Activated CD8-positive, alpha-beta T cell treated with anti-CD3 and anti-CD28 coated beads for 36 hours (primary cell): ENCODE measurements at regions not wholly inside any gene's neighbourhood (a gene's known extent, or its start where the extent isn't known, plus 50 kb on each side); places are given as distances from the start of the nearest gene placed in this dataset.

Experiments used
- ATAC-seq: fragments of 200-7000 bp; cut with Tn5 transposase; one replicate; pipeline ENCODE4 v1.10.0; 2021; ENCODE audit warnings: mild to moderate bottlenecking, moderate library complexity
- CTCF ChIA-PET: fragments of 350-600 bp; sonication (Branson Sonifier 250); formaldehyde crosslinking; loops from one replicate; lab custom pipeline; 2021; ENCODE audit warnings: antibody characterized with exemption; lab: Charles Lee
- POLR2A ChIA-PET: fragments of 350-600 bp; sonication (Branson Sonifier 250); formaldehyde crosslinking; loops from one replicate; lab custom pipeline; 2021; ENCODE audit warnings: antibody characterized with exemption; lab: Charles Lee
- DNase-seq: peaks from one replicate; pipeline ENCODE4 v3.0.0-alpha.2; 2020
- H3K27ac Mint-ChIP-seq: one replicate; pipeline ENCODE4 v1.8.0; 2021; ENCODE audit warnings: mild to moderate bottlenecking, mixed read lengths
- H3K27me3 Mint-ChIP-seq: one replicate; pipeline ENCODE4 v1.8.0; 2021; ENCODE audit warnings: mixed read lengths
- H3K36me3 Mint-ChIP-seq: one replicate; pipeline ENCODE4 v1.8.0; 2021; ENCODE audit warnings: low read depth, mixed read lengths
- H3K4me1 Mint-ChIP-seq: one replicate; pipeline ENCODE4 v1.8.0; 2021; ENCODE audit warnings: low read depth, mixed read lengths
- H3K4me3 Mint-ChIP-seq: one replicate; pipeline ENCODE4 v1.8.0; 2021; ENCODE audit warnings: mild to moderate bottlenecking, moderate library complexity, mixed read lengths
- H3K9me3 Mint-ChIP-seq: one replicate; pipeline ENCODE4 v1.8.0; 2021; ENCODE audit warnings: mixed read lengths
- CTCF ChIP-seq: fragments of 200-600 bp; IDR thresholded peaks from one replicate; pipeline ENCODE4 v1.8.0; 2022; ENCODE audit warnings: antibody characterized with exemption, mild to moderate bottlenecking
- intact Hi-C: fragments of 100-400 bp; cut with micrococcal nuclease; formaldehyde crosslinking; loops from one replicate; pipeline ENCODE4 v1.10.0; 2022

- intact Hi-C loops: no loop called here
- no peak for TF ChIP-seq CTCF
- Mint-ChIP-seq H3K4me1 (no peaks in the 10 kb centered on the region), H3K4me3 (no peak overlapping the region), H3K9me3 (no peaks in the 10 kb centered on the region), H3K27ac (no peak overlapping the region), H3K27me3 (no peaks in the 10 kb centered on the region), H3K36me3 (no peaks in the 10 kb centered on the region)
- DNase-seq (no peak), ATAC-seq (no peak)
- POLR2A ChIA-PET: no interaction called here
- CTCF ChIA-PET: no interaction called here
These were observed 357.8 kb upstream of the MKI67 start for GRCh38 chr10:128484041-128484440.

GRCh38 chr10:128485701-128486235 is 359.5 kb upstream of the MKI67 start:
- no peak for ATAC-seq
- no peak for DNase-seq
- Mint-ChIP-seq H3K36me3 (no peaks in the 10 kb centered on the region), H3K27ac (no peak overlapping the region), H3K4me1 (no peaks in the 10 kb centered on the region), H3K27me3 (no peaks in the 10 kb centered on the region), H3K4me3 (no peak overlapping the region), H3K9me3 (no peaks in the 10 kb centered on the region)
- intact Hi-C loops: no loop called here
- TF ChIP-seq CTCF: no peak
- ChIA-PET POLR2A (no interaction called here), CTCF (no interaction called here)

- no peaks in the 10 kb centered on the region for H3K4me1 Mint-ChIP-seq
- TF ChIP-seq CTCF: no peak
- H3K36me3 Mint-ChIP-seq: no peaks in the 10 kb centered on the region
- intact Hi-C loops: no loop called here
- DNase-seq: no peak
- POLR2A ChIA-PET: no interaction called here
- CTCF ChIA-PET: no interaction called here
- H3K27ac Mint-ChIP-seq: no peak overlapping the region
- H3K4me3 Mint-ChIP-seq: no peak overlapping the region
- H3K27me3 Mint-ChIP-seq: no peaks in the 10 kb centered on the region
- no peak for ATAC-seq
- H3K9me3 Mint-ChIP-seq: no peaks in the 10 kb centered on the region
These were observed 361.3 kb upstream of the MKI67 start for GRCh38 chr10:128487517-128487916.

GRCh38 chr10:128489324-128490247 is 363.4 kb upstream of the MKI67 start:
- ChIA-PET CTCF (no interaction called here), POLR2A (no interaction called here)
- TF ChIP-seq CTCF: no peak
- intact Hi-C loops: no loop called here
- H3K4me3 Mint-ChIP-seq: no peak overlapping the region
- no peak for DNase-seq
- no peak overlapping the region for H3K27ac Mint-ChIP-seq
- H3K27me3 Mint-ChIP-seq: no peaks in the 10 kb centered on the region
- no peak for ATAC-seq
- no peaks in the 10 kb centered on the region for H3K9me3 Mint-ChIP-seq
- H3K36me3 Mint-ChIP-seq: no peaks in the 10 kb centered on the region
- H3K4me1 Mint-ChIP-seq: no peaks in the 10 kb centered on the region

GRCh38 chr10:128491686-128492085 is 365.5 kb upstream of the MKI67 start:
- H3K9me3 Mint-ChIP-seq: no peaks in the 10 kb centered on the region
- ChIA-PET CTCF (no interaction called here), POLR2A (no interaction called here)
- H3K4me1 Mint-ChIP-seq: no peaks in the 10 kb centered on the region
- intact Hi-C loops: no loop called here
- TF ChIP-seq CTCF: no peak
- H3K4me3 Mint-ChIP-seq: no peak overlapping the region
- ATAC-seq (no peak), DNase-seq (no peak)
- no peaks in the 10 kb centered on the region for H3K36me3 Mint-ChIP-seq
- no peaks in the 10 kb centered on the region for H3K27me3 Mint-ChIP-seq
- H3K27ac Mint-ChIP-seq: no peak overlapping the region
